Fibroblast of pulmonary artery (primary cell): ENCODE measurements at regions not wholly inside any gene's neighbourhood (a gene's known extent, or its start where the extent isn't known, plus 50 kb on each side); places are given as distances from the start of the nearest gene placed in this dataset.

Experiments used
- DNase-seq: peaks from one replicate; pipeline ENCODE4 v3.0.0-alpha.2; 2010; ENCODE audit warnings: low read depth
- H3K4me3 ChIP-seq: replicated peaks from 2 replicates; pipeline ENCODE4 v1.5.1; 2011; ENCODE audit warnings: low read depth, mild to moderate bottlenecking, control low read depth, low read length, moderate library complexity
- TF ChIP-seq, protein P1 (sequence below): IDR thresholded peaks from 2 replicates; pipeline ENCODE4 v1.5.1; 2011; ENCODE audit warnings: mild to moderate bottlenecking, control low read depth, low read length, inconsistent platforms; ENCODE audit errors: missing control alignments

GRCh38 chr9:108377382-108377781 is 478.4 kb downstream of the ACTL7B start:
- no peak overlapping the region for H3K4me3 ChIP-seq
- TF ChIP-seq, protein P1, sequence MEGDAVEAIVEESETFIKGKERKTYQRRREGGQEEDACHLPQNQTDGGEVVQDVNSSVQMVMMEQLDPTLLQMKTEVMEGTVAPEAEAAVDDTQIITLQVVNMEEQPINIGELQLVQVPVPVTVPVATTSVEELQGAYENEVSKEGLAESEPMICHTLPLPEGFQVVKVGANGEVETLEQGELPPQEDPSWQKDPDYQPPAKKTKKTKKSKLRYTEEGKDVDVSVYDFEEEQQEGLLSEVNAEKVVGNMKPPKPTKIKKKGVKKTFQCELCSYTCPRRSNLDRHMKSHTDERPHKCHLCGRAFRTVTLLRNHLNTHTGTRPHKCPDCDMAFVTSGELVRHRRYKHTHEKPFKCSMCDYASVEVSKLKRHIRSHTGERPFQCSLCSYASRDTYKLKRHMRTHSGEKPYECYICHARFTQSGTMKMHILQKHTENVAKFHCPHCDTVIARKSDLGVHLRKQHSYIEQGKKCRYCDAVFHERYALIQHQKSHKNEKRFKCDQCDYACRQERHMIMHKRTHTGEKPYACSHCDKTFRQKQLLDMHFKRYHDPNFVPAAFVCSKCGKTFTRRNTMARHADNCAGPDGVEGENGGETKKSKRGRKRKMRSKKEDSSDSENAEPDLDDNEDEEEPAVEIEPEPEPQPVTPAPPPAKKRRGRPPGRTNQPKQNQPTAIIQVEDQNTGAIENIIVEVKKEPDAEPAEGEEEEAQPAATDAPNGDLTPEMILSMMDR: no peak
- DNase-seq: no peak

GRCh38 chr9:108376140-108376539 is 479.6 kb downstream of the ACTL7B start:
- DNase-seq: no peak
- H3K4me3 ChIP-seq: no peak overlapping the region
- TF ChIP-seq, protein P1: no peak

DNA sequence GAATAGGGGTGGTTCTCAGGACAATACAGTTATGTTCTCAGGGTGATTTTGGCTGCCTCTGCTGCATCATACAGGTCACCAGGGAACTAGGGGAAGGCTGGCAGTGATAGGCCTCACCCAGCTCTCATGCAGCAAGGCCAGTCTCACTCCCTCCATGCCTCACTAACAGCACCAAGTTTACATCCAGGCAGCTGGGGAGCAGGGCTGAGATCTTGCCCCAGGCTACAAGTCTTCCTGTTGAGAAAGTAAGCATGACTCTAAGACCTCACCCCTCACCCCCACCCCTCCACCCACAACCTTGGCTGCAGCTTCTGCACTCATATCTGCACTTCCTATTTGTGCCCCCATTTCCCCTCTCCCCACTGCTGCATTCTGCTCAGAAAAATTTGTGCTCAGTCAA is 481.2 kb downstream of the ACTL7B start:
- no peak overlapping the region for H3K4me3 ChIP-seq
- DNase-seq: no peak
- TF ChIP-seq, protein P1: no peak

DNA sequence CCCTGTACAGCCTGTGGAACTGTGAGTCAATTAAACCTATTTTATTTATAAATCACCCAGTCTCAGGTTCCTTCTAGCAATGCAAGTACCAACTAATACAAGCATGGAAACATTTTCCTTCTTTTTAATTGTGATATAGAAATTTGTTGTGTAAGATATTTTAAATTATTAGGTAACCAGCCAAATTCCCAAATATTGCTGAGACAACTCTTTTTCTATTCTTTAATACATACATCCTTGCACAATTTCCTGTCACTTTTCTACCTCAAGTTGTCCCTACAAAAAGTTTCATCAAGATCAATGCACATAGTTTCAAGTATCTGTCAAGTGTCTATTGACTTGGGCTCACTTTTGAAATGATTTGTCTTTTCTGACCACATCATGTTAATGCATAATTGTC is 488.6 kb downstream of the ACTL7B start:
- no peak overlapping the region for H3K4me3 ChIP-seq
- no peak for DNase-seq
- TF ChIP-seq, protein P1: no peak

- TF ChIP-seq, protein P1: no peak
- no peak overlapping the region for H3K4me3 ChIP-seq
- DNase-seq: no peak
These were observed 492.5 kb downstream of the ACTL7B start for GRCh38 chr9:108363311-108363710.

- H3K4me3 ChIP-seq: no peak overlapping the region
- no peak for DNase-seq
- TF ChIP-seq, protein P1: no peak
These were observed 495.5 kb downstream of the ACTL7B start for GRCh38 chr9:108360304-108360703.

- no peak for DNase-seq
- TF ChIP-seq, protein P1: no peak
- no peak overlapping the region for H3K4me3 ChIP-seq
These were observed 499.0 kb downstream of the ACTL7B start for GRCh38 chr9:108356806-108357205.
